ENCODE measurements at regions not wholly inside any gene's neighbourhood (a gene's known extent, or its start where the extent isn't known, plus 50 kb on each side); places are given as distances from the start of the nearest gene placed in this dataset.

- no peak for TF ChIP-seq ZBTB4 (CRISPR knock-in tag; IDR thresholded peaks at IDR 0.05; ENCODE audit: borderline replicate concordance)
- TF ChIP-seq ZBTB20 (CRISPR knock-in tag; IDR thresholded peaks at IDR 0.05; ENCODE audit: borderline replicate concordance, low read depth), result peak; percentile 32; the same call in 1 of the 2 replicates
- TF ChIP-seq ZNF326 (CRISPR knock-in tag; IDR thresholded peaks at IDR 0.05; ENCODE audit: borderline replicate concordance), result no peak
- TF ChIP-seq SP140L (CRISPR knock-in tag; IDR thresholded peaks at IDR 0.05; ENCODE audit: borderline replicate concordance), result no peak
- TF ChIP-seq ZBTB39 (CRISPR knock-in tag; IDR thresholded peaks at IDR 0.05), result 0 out of 2 replicates have a peak, but pooled peaks have one; percentile 59
- peak; percentile 62; the same call in 1 of the 2 replicates for TF ChIP-seq AHDC1 (CRISPR knock-in tag; IDR thresholded peaks at IDR 0.05; ENCODE audit: borderline replicate concordance)
- 0 out of 2 replicates have a peak, but pooled peaks have one; percentile 20 for TF ChIP-seq ATF7-NPFF (CRISPR knock-in tag; IDR thresholded peaks at IDR 0.05; ENCODE audit: low read depth)
- TF ChIP-seq SRSF1 (optimal IDR thresholded peaks at IDR 0.05; ENCODE audit: low read depth, low read length), result peak; percentile 79
- no peak for TF ChIP-seq ZNF20 (CRISPR knock-in tag; IDR thresholded peaks at IDR 0.05)
- no peak for TF ChIP-seq ZFP36 (IDR thresholded peaks at IDR 0.05; ENCODE audit: borderline replicate concordance, low read depth, low read length, partially characterized antibody)
- TF ChIP-seq GATAD1 (CRISPR knock-in tag; IDR thresholded peaks at IDR 0.05), result peak; percentile 53
- peak; percentile 50 for TF ChIP-seq ZNF501 (CRISPR knock-in tag; IDR thresholded peaks at IDR 0.05)
- no peak; the same call in 1 of the 2 replicates for TF ChIP-seq ZBTB43 (CRISPR knock-in tag; conservative IDR thresholded peaks at IDR 0.05)
- TF ChIP-seq ZNF772 (CRISPR knock-in tag; IDR thresholded peaks at IDR 0.05), result no peak
These were observed 123.0 kb downstream of the GOSR1 start (continued) for GRCh38 chr17:30600060-30600829.
